HG03103 (cell line): ENCODE measurements at regions not wholly inside any gene's neighbourhood (a gene's known extent, or its start where the extent isn't known, plus 50 kb on each side); places are given as distances from the start of the nearest gene placed in this dataset.

Experiments
- ATAC-seq: cut with Tn5 transposase; IDR thresholded peaks from one replicate; pipeline ENCODE4 v1.9.1; 2021; ENCODE audit warnings: low read depth; ENCODE audit not compliant: unreplicated experiment

- no peak for ATAC-seq
Observed at GRCh38 chr2:17095340-17095739, 422.9 kb downstream of the RAD51AP2 start.

GRCh38 chr2:17093712-17094111, 424.5 kb downstream of the RAD51AP2 start:
- ATAC-seq: no peak

DNA sequence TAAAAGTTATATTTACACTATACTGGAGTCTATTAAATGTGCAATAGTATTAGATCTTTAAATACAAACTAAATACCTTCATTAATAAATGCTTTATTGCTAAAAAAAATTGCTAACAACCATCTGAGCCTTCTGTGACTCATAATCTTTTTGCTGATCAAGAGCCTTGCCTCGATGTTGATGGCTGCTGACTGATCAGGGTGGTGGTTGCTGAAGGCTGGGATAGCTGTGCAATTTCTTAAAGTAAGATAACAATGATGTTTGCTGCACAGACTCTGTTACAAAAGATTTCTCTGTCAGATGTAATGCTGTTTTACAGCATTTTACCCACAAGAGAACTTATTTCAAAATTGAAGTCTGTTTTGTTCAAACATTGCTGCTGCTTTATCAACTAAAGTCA, 421.4 kb upstream of the CYRIA start:
- ATAC-seq: no peak

GRCh38 chr2:17085546-17086202, 420.0 kb upstream of the CYRIA start:
- no peak for ATAC-seq

DNA sequence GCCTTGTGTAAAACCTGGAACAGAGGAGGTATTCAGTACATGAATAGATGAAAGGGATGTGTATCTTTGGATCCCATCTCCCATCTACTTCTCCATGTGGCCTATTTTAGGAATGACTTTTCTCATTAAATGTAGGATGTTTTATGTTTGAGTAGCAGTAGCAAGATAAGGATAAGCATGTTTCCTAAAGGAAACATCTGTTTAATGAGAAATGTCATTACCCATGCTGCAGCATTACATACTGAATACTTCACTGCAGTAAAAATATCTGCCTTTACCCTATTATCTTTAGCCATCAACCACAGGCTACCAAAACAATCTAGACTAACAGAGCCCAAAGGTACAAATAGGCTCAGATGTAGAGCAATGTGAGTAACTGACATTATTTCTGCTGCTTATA, 419.2 kb upstream of the CYRIA start:
- no peak for ATAC-seq

DNA sequence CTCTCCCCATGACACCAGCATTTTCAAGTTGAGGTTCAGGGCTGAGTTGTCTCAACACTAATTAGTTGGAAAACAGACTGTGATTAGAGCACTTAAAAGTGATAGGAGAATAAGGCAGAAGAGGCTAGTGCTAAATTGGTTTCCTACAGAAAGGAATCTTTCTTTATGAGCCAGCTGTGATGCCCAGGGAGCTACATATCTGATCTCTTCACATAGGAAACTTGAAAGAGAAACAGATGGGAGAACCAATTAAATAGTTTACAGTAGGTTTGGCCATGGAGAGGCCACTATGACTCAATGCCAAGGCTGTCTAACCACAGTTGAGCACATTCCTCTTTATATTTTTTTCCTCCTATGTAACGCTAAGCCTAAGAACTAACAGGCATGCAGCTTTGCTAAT, 418.3 kb upstream of the CYRIA start:
- ATAC-seq: no peak

- ATAC-seq: no peak
Observed at GRCh38 chr2:17079262-17079661, 413.6 kb upstream of the CYRIA start.

- ATAC-seq: no peak
Observed at GRCh38 chr2:17076533-17076932, 410.9 kb upstream of the CYRIA start.

DNA sequence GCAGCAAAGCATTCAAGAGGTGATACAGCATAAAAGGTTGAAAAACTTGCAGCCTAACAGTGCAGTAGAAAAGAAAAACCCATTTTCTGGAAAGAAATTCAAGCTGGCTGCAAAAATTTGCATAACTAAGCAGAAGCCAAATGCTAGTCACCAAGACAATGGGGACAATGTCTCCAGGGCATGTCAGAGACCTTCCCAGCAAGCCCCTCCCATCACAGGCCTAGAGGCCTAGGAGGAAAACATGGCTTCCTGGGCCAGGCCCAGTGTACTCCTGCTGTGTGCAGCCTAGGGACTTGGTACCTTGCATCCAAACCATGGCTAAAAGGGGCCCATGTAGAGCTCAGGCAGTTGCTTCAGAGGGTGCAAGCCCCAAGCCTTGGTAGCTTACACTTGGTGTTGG, 405.1 kb upstream of the CYRIA start:
- no peak for ATAC-seq

DNA sequence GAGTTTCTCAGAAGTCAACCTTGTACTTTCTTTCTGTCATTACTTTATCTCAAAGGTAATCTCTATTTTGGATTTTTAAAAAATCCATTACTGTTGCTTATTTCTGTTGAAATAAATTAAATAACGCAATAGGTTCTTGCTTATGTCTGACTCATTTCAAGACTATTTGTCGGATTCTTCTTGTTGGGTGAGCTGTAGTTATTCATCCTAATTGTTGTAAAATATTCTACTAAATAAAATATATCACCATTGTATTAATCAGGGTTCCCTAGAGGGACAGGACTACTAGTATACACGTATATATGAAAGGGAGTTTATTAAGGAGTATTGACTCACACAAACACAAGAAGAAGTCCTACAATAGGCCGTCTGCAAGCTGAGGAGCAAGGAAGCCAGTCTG, 403.9 kb upstream of the CYRIA start:
- no peak for ATAC-seq

- ATAC-seq: no peak
Observed at GRCh38 chr2:17068021-17068420, 402.4 kb upstream of the CYRIA start.

GRCh38 chr2:17065536-17065935, 399.9 kb upstream of the CYRIA start:
- no peak for ATAC-seq

DNA sequence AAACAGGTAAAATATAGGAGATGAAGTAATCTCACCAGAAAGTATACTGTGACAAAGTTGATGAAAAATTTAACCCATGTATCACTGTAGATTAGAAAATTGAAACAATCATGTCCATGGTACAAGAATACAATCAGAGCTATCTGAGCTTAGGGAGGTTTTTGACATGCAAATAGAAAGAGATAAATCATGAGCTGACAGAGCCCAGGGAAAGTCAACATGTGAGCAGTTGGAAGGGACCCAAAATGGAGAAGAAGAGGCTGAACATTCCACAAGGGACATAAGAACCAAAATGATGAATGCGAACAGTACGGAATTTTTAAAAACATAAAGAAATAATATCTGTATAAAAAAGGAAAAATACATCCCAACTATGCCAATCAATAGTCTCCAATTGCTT, 395.4 kb upstream of the CYRIA start:
- ATAC-seq: no peak

DNA sequence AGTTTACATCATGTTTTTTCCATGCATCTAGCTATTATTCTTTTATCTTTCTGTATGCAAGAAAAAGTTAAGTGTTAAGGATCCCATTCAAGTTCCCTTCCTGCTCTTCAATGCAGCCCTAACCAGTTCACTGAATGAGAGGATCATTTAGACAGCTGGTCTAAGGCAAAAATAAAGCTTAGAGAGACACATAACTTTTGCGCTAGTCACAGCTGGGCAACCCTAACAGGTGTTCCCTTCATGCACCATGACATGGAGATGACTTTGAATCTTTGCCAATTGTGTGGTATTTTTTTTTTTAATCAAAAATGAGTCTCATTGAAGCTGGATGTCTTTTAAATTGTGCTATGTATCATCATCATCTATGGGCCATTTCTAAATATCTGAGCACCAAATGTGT, 393.8 kb upstream of the CYRIA start:
- no peak for ATAC-seq

GRCh38 chr2:17058772-17059402, 393.3 kb upstream of the CYRIA start:
- no peak for ATAC-seq

GRCh38 chr2:17057109-17058017, 391.7 kb upstream of the CYRIA start:
- no peak for ATAC-seq

DNA sequence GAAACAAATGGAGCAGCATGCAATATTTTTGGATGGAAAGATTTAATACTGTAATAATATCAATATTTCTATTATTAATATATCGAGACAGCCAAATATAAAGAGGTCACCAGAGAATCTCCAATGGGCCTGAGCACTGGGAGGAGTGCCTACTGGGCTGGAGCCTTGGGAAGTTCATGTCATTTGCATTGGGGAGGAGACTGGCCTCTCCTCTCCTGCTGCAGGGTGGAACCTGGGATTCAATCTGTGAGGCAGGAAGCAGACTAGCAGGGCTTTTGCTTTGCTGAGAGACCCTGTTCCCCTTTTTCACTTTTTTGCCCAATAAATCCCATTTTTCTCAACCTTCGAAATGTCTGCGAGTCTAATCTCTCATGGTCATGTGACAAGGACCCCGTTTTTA, 390.6 kb upstream of the CYRIA start:
- no peak for ATAC-seq

DNA sequence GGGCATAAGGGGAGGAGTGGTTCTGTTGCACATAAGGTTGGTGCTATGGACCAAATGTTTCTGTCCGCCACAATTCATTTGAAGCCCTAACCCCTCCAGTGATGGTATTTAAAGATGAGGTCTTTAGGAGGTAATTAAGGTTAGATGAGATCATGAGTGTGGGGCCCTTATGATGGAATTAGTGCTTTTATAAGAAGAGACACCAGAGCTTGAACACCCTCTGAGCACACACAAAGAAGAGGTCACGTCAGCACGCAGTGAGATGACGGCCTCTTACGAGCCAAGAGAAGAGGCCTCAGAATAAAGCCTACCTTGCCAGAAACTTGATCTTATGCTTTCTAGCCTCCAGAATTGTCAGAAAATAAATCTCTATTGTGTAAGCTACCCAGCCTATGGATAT, 386.4 kb upstream of the CYRIA start:
- no peak for ATAC-seq

GRCh38 chr2:17051538-17051937, 385.9 kb upstream of the CYRIA start:
- ATAC-seq: no peak

GRCh38 chr2:17043173-17043572, 377.5 kb upstream of the CYRIA start:
- no peak for ATAC-seq

- ATAC-seq: no peak
Observed at GRCh38 chr2:17036361-17036760, 370.7 kb upstream of the CYRIA start.

GRCh38 chr2:17035010-17035409, 369.4 kb upstream of the CYRIA start:
- ATAC-seq: no peak
